ENCODE measurements at regions not wholly inside any gene's neighbourhood (a gene's known extent, or its start where the extent isn't known, plus 50 kb on each side); places are given as distances from the start of the nearest gene placed in this dataset.

DNA sequence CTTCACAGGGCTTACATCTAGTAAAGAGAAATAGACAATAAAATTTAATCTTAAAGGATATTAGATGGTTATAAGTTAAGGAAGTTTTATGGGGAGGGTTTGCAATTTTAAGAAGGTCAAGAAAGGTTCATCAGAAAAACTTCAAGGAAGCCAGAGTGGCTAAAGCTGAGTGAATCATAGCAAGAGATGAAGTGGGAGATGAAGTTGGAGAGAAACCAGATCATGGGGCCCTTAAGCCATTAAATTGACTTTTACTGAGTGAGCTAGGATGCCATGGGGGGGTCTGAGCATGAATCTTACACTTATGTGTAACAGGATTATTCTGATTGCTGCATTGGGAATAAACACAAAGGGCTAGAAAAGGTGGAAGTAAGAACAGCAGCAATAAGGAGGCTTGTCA is 189.2 kb downstream of the LRIG3 start:
- TF ChIP-seq, protein P1, sequence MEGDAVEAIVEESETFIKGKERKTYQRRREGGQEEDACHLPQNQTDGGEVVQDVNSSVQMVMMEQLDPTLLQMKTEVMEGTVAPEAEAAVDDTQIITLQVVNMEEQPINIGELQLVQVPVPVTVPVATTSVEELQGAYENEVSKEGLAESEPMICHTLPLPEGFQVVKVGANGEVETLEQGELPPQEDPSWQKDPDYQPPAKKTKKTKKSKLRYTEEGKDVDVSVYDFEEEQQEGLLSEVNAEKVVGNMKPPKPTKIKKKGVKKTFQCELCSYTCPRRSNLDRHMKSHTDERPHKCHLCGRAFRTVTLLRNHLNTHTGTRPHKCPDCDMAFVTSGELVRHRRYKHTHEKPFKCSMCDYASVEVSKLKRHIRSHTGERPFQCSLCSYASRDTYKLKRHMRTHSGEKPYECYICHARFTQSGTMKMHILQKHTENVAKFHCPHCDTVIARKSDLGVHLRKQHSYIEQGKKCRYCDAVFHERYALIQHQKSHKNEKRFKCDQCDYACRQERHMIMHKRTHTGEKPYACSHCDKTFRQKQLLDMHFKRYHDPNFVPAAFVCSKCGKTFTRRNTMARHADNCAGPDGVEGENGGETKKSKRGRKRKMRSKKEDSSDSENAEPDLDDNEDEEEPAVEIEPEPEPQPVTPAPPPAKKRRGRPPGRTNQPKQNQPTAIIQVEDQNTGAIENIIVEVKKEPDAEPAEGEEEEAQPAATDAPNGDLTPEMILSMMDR (IDR thresholded peaks at IDR 0.05) = no peak

DNA sequence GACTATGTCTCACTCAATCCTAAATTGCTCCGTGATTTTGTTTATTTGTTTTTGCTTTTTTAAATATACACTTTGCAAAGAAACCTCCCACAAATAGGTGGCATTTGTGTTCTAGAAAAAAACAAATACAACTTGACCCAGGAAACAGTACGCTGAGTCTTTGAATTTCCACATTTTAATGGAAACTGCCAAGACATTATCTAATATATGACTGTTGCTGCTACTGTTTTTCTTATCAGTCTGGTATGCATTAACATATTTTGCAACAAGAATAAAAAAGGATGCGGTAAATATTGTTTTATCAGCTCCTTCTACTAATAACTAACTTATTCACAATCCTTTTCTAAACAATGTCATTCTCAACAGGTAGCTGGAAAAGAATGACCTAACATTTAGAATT is 187.4 kb downstream of the LRIG3 start:
- TF ChIP-seq, protein P1 (IDR thresholded peaks at IDR 0.05) = no peak

DNA sequence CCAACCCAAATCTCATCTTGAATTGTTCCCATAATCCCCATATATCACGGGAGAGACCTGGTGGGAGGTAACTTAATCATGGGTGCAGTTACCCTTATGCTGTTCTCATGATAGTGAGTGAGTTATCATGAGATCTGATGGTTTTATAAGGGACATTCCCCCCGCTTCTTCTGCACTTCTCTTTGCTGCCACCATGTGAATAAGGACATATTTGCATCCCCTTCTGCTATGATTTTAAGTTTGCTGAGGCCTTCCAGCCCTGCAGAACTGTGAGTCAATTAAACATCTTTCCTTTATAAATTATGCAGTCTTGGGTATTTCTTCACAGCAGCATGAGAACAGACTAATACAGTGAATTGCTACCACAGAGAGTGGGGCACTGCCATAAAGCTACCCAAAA is 179.1 kb downstream of the LRIG3 start:
- TF ChIP-seq, protein P1 (IDR thresholded peaks at IDR 0.05) = no peak; the same call in 1 of the 2 replicates

DNA sequence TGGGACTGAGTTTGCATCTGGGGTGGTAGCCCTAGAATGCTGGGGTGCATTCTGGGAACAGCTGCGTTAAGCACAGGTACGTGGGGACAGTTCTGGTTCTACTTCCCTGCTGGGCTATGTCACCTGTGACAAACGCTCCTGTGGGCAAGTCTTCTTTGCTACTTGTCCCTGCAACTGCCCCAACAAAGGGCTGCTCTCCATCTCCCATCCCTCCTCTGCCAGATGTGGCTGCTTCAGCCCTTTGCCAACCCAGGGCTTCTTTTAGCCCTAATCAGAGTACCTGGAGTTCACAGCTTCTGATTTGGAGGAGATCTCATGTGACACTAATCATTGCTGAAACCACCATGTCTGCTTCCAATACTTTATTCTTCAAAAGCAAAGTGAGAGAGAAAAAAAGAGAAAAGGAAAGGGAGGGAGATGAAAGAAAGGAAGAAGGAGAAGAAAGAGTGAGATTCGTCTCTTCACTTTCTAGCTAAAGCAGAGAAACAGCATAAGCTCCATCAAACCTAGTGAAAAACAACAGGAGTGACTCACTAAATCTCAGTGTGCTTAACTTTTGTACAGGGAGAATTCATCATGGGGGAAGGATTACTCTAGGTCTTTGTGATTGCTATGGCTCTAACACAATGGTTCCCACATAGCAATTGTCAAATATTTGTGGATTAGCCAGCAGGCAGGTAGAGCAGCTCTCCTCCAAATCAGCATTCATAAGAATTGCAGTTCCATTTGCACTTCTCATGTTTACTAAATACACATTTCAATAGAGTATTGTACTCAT is 174.8 kb downstream of the LRIG3 start:
- TF ChIP-seq, protein P1 (IDR thresholded peaks at IDR 0.05) = no peak

DNA sequence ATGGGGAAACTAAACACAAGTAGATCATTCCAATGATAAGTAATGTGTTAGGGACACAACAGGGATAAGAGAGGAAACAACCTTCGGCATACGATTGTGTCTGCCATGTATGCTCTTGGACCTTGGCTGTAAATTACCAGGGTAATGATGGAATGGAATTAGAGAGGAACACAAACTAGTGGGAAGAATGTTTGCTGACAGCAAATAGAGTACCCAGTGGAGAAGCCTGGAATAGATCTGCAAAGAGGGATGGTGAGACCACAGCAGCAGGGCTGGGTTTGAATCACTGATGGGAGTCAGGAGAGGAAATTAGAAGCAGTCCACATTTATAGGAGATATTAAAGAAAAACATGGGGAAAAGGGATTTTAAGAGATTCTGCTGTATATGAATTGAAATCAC is 172.8 kb downstream of the LRIG3 start:
- TF ChIP-seq, protein P1 (IDR thresholded peaks at IDR 0.05) = no peak

DNA sequence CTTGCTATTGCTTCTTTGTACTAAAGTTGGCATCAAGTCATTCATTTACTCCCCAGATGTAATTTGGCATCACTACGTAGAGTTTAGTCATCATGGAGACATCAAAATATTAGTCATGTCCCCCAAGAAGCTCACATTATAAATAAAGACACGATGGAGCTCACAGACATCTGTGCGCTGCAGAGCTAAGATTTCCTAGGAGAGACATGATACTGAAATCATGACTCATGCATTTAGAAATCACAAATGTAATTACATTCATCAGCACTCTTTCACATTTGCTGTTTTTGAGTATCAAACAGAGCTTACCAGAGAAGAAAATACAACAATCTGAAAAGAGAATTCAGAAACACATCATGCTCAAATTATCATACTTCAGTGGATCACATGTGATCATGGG is 169.8 kb downstream of the LRIG3 start:
- TF ChIP-seq, protein P1 (IDR thresholded peaks at IDR 0.05) = no peak

DNA sequence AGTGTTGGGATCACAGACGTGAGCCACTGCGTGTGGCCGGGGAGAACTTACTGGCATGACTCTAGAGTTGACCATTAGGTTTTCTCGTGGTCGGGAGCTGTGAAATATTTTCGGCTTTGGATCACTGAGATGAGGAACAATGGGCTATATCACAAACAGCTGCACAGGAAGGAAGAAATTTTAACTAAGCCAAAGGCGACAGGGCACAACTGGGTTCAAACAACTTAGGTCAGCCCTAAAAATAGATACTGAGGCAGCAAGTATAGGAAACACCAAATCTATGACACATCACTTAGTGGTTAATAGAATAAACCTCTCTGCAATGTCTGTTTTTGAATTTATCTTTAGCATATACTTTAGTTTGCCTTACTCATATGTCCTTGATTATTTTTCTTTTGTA is 162.9 kb downstream of the LRIG3 start:
- TF ChIP-seq, protein P1 (IDR thresholded peaks at IDR 0.05) = no peak

DNA sequence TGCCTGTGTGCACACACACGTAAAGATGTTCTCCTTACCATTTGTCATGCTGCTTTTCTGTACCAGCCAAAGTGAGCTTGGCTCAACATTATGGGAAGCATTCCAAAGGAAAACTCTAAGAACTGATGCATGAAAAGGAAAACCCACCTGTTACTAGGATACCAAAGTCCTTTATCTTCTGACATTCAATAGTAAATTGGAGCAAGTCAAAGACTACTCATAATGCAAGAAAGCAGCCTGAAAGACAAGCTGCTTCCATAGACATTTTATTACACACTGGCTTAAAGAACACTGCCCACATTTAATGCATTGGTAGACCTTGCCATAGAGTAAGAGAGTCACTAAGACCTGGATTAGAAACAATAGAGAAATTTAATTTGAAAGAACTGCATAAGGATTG is 159.0 kb downstream of the LRIG3 start:
- TF ChIP-seq, protein P1 (IDR thresholded peaks at IDR 0.05) = no peak

Measured in LNCAP (cell line).